ENCODE measurements at regions not wholly inside any gene's neighbourhood (a gene's known extent, or its start where the extent isn't known, plus 50 kb on each side); places are given as distances from the start of the nearest gene placed in this dataset.

DNA sequence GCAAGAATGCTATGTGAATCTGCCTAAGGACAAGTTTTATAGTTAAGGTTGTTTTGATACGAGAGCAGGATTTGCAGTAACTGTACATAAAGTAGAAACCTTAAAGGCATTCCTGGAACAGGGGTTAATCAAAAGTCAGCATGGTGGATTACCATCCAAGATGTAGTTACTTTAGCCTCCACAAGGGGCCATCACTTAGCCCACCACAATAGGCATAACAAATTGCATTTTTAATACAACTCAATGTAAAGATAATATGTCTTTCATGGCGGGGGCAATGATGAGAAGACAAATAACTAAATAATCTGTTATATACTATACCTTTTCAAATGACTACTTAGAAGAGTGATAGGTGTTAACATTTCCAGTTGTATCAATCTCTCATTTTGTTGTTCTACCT is 611.2 kb upstream of the ADGRL4 start:
- no peak for TF ChIP-seq ZFX (IDR thresholded peaks at IDR 0.05; ENCODE audit: borderline replicate concordance)
- TF ChIP-seq, protein P1, sequence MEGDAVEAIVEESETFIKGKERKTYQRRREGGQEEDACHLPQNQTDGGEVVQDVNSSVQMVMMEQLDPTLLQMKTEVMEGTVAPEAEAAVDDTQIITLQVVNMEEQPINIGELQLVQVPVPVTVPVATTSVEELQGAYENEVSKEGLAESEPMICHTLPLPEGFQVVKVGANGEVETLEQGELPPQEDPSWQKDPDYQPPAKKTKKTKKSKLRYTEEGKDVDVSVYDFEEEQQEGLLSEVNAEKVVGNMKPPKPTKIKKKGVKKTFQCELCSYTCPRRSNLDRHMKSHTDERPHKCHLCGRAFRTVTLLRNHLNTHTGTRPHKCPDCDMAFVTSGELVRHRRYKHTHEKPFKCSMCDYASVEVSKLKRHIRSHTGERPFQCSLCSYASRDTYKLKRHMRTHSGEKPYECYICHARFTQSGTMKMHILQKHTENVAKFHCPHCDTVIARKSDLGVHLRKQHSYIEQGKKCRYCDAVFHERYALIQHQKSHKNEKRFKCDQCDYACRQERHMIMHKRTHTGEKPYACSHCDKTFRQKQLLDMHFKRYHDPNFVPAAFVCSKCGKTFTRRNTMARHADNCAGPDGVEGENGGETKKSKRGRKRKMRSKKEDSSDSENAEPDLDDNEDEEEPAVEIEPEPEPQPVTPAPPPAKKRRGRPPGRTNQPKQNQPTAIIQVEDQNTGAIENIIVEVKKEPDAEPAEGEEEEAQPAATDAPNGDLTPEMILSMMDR (IDR thresholded peaks at IDR 0.05), result peak; percentile 53
- no peak overlapping the region for H3K27ac ChIP-seq

DNA sequence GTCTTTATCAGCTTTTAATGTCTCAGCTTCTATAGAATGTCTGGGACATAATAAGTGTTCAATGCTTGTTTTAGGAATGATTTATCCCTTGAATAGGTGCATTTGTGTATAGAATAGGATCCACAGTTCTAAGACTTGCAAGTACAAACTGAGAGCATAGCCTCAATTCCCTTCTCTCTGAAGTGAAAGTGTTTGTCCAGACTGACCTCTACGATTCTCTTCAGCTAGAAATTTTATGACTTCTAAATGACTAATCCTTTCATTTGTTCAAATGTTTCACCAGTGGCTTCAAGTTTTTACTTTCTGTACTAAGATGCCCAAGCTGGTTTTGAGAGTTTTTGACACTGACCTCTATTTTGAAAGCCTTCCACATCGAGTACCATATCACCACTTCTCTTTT is 608.2 kb upstream of the ADGRL4 start:
- H3K27ac ChIP-seq, result no peak overlapping the region
- no peak for TF ChIP-seq ZFX (IDR thresholded peaks at IDR 0.05; ENCODE audit: borderline replicate concordance)
- TF ChIP-seq, protein P1 (IDR thresholded peaks at IDR 0.05), result no peak

DNA sequence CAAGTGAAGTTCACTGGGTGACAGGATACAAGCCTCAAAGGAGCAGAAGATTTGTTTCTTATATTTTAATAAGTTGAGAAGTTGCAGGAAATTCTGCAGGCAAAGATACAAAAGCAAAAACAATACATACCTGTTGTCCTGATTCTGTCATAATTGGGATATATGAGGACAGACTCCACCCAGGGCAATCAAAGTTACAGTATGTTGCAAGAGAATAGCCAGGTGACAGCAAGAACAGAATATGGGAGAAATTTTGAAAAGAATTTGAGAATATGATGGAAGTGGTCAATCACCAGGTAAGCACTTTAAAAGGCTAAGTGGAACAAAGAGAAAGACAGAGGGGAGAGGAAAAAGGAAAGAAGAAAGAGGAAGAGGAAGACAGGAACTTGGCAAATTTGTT is 607.6 kb upstream of the ADGRL4 start:
- TF ChIP-seq ZFX (IDR thresholded peaks at IDR 0.05; ENCODE audit: borderline replicate concordance), result no peak
- TF ChIP-seq, protein P1 (IDR thresholded peaks at IDR 0.05), result no peak
- no peak overlapping the region for H3K27ac ChIP-seq

DNA sequence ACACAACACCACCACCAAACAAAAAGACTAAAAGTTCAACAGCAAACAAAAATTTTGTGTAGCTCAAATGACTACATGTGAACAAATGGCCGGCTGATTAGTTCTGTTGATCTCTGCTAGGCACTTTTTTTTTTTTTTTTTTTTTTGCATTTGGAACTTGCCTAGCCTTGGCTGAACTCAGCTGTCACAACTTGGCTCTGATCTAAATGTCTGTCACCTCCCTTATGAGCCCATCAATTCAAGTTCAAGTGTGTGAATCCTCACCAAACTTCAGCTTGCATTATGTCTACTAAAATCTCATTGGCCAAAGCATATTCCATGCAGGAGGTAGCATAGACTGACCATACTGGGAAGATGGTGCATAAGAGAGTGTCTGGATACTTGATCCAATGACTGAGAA is 606.5 kb upstream of the ADGRL4 start:
- H3K27ac ChIP-seq, result no peak overlapping the region
- TF ChIP-seq ZFX (IDR thresholded peaks at IDR 0.05; ENCODE audit: borderline replicate concordance), result no peak
- TF ChIP-seq, protein P1 (IDR thresholded peaks at IDR 0.05), result no peak

DNA sequence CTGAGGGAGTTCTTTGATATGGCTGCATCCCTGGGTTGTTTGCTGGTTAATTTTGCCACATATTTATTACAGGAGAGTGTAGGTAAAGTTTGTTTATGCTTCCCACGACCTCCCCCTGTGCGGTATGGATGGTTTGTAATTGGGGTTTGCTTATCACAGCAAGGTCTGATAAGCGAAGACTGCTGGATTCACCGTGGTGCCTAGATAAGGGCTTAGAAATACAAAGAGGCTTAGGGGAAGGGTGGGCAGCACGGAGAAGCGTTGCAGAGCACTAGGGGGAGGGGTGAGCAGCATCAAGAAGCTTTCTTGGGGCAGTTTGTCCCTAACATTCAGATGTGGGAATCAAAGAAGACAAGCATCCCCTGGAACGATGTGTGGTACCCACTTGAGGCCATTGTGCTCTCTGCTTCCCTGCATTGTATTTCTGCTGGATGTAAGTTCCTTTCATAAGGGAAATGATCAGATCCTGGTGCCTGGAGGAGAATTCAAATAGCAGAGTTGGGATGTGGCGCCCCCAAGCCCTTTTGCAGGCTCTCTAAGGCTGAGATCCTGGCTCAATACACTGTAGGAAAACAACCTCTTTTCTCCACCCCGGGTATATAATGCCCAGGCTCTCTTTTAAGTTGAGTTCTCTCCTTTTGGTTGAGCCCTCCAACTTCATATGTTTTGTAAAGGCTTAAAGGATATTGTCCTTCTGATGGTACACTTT is 598.1 kb upstream of the ADGRL4 start:
- TF ChIP-seq, protein P1 (IDR thresholded peaks at IDR 0.05), result no peak
- no peak for TF ChIP-seq ZFX (IDR thresholded peaks at IDR 0.05; ENCODE audit: borderline replicate concordance)

DNA sequence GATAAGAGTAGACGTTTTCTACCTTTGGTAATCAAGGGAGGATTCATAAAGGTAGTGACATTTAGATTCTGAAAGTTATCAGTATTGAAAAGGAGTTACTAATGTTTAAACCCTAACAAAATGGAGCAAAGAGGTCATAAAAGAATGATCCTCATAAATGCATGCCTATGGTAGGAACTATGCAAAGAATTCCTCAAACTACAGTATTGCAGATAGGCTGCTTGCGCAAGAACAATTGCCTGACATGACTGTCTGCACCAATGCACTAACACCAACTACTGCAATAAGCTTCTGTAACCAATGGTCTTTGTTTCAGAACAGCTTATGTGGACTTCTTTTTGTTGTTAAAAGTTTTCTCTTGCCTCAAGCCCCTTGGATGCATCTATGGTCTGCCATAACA is 597.3 kb upstream of the ADGRL4 start:
- TF ChIP-seq, protein P1 (IDR thresholded peaks at IDR 0.05), result no peak
- no peak for TF ChIP-seq ZFX (IDR thresholded peaks at IDR 0.05; ENCODE audit: borderline replicate concordance)
- no peak overlapping the region for H3K27ac ChIP-seq

More for the DNA sequence above, 598.1 kb upstream of the ADGRL4 start:
- H3K27ac ChIP-seq, result no peak overlapping the region

DNA sequence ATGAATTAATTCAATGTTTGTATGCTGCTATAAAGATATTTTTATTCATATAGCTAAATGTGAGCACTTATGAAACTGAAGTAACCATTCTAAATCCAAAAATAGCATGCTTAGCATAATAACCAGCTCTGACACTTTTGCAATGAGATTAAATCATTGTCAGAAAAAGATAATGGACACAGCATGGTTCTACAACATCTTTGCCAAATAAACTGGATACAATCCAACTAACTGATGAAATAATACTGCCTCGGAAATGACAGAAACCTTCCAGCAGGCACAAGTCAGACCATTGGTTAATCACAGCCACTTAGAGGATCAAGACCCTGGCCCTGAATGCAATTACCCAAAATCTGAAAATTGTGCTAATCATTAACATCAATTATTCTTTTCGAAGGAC is 592.7 kb upstream of the ADGRL4 start:
- no peak overlapping the region for H3K27ac ChIP-seq
- TF ChIP-seq, protein P1 (IDR thresholded peaks at IDR 0.05), result no peak
- no peak for TF ChIP-seq ZFX (IDR thresholded peaks at IDR 0.05; ENCODE audit: borderline replicate concordance)
